Endothelial cell of umbilical vein (primary cell): ENCODE measurements at regions not wholly inside any gene's neighbourhood (a gene's known extent, or its start where the extent isn't known, plus 50 kb on each side); places are given as distances from the start of the nearest gene placed in this dataset.

ENCODE experiments used
- CTCF ChIP-seq, 2 donors: IDR thresholded peaks; 1 replicate in 1 of 2; 2 replicates in 1 of 2; pipeline ENCODE4 v1.5.1; 2011; ENCODE audit warnings: low read length in 2 of 2, mild to moderate bottlenecking in 2 of 2, moderate library complexity in 2 of 2, control low read depth in 1 of 2, inconsistent platforms in 1 of 2, low read depth in 1 of 2; ENCODE audit not compliant: insufficient read depth in 1 of 2; ENCODE audit errors: extremely low read depth in 1 of 2
- FOS ChIP-seq: IDR thresholded peaks from 2 replicates; pipeline ENCODE4 v1.6.1; 2011; ENCODE audit warnings: mild to moderate bottlenecking, low read length, moderate library complexity, borderline replicate concordance; ENCODE audit not compliant: insufficient read depth
- MAX ChIP-seq: IDR thresholded peaks from 2 replicates; pipeline ENCODE4 v1.6.1; 2011; ENCODE audit not compliant: insufficient read depth, insufficient read length
- POLR2A ChIP-seq: IDR thresholded peaks from 2 replicates; pipeline ENCODE4 v1.6.1; 2012; ENCODE audit warnings: low read depth, mild to moderate bottlenecking, control low read depth, low read length
- POLR2AphosphoS5 ChIP-seq: IDR thresholded peaks from 2 replicates; pipeline ENCODE4 v1.6.1; 2012; ENCODE audit warnings: low read depth, mild to moderate bottlenecking, control low read depth, low read length, moderate library complexity; ENCODE audit not compliant: insufficient read depth

GRCh38 chr3:86797946-86798345, 193.0 kb downstream of the VGLL3 start:
- TF ChIP-seq CTCF (IDR thresholded peaks at IDR 0.05; ENCODE audit: extremely low read depth in 1 of 2, insufficient read depth in 1 of 2, low read depth in 1 of 2, low read length in 2 of 2) = no peak
- TF ChIP-seq POLR2AphosphoS5 = no peak
- TF ChIP-seq POLR2A = no peak
- TF ChIP-seq FOS = no peak
- no peak for TF ChIP-seq MAX
